ENCODE measurements at regions not wholly inside any gene's neighbourhood (a gene's known extent, or its start where the extent isn't known, plus 50 kb on each side); places are given as distances from the start of the nearest gene placed in this dataset.

DNA sequence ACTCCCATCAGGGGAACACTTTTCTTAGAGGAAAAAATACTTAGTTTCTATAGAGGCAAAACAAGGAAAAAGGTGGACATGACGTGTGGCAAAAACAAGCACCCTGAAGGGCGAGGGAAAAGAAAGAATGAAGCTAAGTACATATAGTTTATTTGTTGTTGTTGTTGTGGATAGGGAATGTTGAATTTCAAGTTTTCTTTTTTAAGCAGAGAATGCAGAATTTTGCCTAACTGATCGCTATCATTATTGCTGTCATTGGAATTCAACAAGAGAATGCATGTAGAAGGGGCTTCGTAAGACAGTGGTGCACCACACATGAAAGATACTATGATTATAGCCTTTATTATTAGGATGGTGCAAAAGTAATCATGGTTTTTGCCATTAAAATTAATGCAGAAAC lies 144.0 kb downstream of the LMO4 start:
- TF ChIP-seq, protein P1, sequence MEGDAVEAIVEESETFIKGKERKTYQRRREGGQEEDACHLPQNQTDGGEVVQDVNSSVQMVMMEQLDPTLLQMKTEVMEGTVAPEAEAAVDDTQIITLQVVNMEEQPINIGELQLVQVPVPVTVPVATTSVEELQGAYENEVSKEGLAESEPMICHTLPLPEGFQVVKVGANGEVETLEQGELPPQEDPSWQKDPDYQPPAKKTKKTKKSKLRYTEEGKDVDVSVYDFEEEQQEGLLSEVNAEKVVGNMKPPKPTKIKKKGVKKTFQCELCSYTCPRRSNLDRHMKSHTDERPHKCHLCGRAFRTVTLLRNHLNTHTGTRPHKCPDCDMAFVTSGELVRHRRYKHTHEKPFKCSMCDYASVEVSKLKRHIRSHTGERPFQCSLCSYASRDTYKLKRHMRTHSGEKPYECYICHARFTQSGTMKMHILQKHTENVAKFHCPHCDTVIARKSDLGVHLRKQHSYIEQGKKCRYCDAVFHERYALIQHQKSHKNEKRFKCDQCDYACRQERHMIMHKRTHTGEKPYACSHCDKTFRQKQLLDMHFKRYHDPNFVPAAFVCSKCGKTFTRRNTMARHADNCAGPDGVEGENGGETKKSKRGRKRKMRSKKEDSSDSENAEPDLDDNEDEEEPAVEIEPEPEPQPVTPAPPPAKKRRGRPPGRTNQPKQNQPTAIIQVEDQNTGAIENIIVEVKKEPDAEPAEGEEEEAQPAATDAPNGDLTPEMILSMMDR (IDR thresholded peaks at IDR 0.05; ENCODE audit: low read length), result no peak
- no peak for TF ChIP-seq EZH2 (optimal IDR thresholded peaks at IDR 0.05; ENCODE audit: low read depth, low read length)
